DOHH2 (cell line): ENCODE measurements at regions not wholly inside any gene's neighbourhood (a gene's known extent, or its start where the extent isn't known, plus 50 kb on each side); places are given as distances from the start of the nearest gene placed in this dataset.

Experiments
- H3F3A ChIP-seq: fragments of 200-600 bp; sonication (generic), shearing (Covaris generic); 2 replicates; pipeline ENCODE4 v1.6.0; 2016; ENCODE audit warnings: antibody characterized with exemption, mild to moderate bottlenecking; ENCODE audit not compliant: control insufficient read depth, insufficient read depth
- H3K27ac ChIP-seq: fragments of 200-600 bp; sonication (generic); 2 replicates; pipeline ENCODE4 v1.5.1; 2014; ENCODE audit warnings: low read depth, mild to moderate bottlenecking, low read length, moderate library complexity
- H3K27me3 ChIP-seq: fragments of 200-600 bp; sonication (generic); 2 replicates; pipeline ENCODE4 v1.6.1; 2014; ENCODE audit warnings: mild to moderate bottlenecking, low read length, mixed read lengths; ENCODE audit not compliant: control insufficient read depth
- H3K36me3 ChIP-seq: fragments of 200-600 bp; sonication (generic); 2 replicates; pipeline ENCODE4 v1.6.1; 2014; ENCODE audit warnings: mild to moderate bottlenecking, low read length, moderate library complexity, mixed read lengths; ENCODE audit not compliant: control insufficient read depth
- H3K4me1 ChIP-seq: fragments of 200-600 bp; sonication (generic); 2 replicates; pipeline ENCODE4 v1.6.1; 2014; ENCODE audit warnings: mild to moderate bottlenecking, low read length, mixed read lengths; ENCODE audit not compliant: control insufficient read depth
- H3K4me2 ChIP-seq: fragments of 200-600 bp; sonication (generic); 2 replicates; pipeline ENCODE4 v1.6.0; 2014; ENCODE audit warnings: mild to moderate bottlenecking, low read length, moderate library complexity
- H3K4me3 ChIP-seq: fragments of 200-600 bp; sonication (generic); 2 replicates; pipeline ENCODE4 v1.5.1; 2014; ENCODE audit warnings: mild to moderate bottlenecking, low read length, mixed read lengths
- H3K79me2 ChIP-seq: fragments of 200-600 bp; sonication (generic); 2 replicates; pipeline ENCODE4 v1.6.1; 2014; ENCODE audit warnings: mild to moderate bottlenecking, low read length, mixed read lengths; ENCODE audit not compliant: control insufficient read depth
- H3K9me2 ChIP-seq: fragments of 200-600 bp; sonication (generic); replicated peaks from 2 replicates; pipeline ENCODE4 v1.6.1; 2014; ENCODE audit warnings: mild to moderate bottlenecking, low read length, mixed read lengths; ENCODE audit not compliant: control insufficient read depth
- H3K9me3 ChIP-seq: fragments of 200-600 bp; sonication (generic); 2 replicates; pipeline ENCODE4 v1.6.1; 2014; ENCODE audit warnings: antibody characterized with exemption, low read length, mixed read lengths; ENCODE audit not compliant: control insufficient read depth, insufficient read depth
- H4K20me1 ChIP-seq: fragments of 200-600 bp; sonication (generic); 2 replicates; pipeline ENCODE4 v1.6.0; 2014; ENCODE audit warnings: low read depth, mild to moderate bottlenecking, antibody characterized with exemption, low read length, moderate library complexity; ENCODE audit not compliant: control insufficient read depth, insufficient read depth
- EZH2phosphoT487 ChIP-seq: fragments of 200-600 bp; sonication (generic); IDR thresholded peaks from 2 replicates; pipeline ENCODE4 v1.6.1; 2017; ENCODE audit warnings: borderline replicate concordance, mild to moderate bottlenecking, antibody characterized with exemption, low read length, moderate library complexity, mixed read lengths
- TF ChIP-seq, protein P1 (sequence below): fragments of 200-600 bp; sonication (generic); IDR thresholded peaks from one replicate; pipeline ENCODE4 v1.5.1; 2014; ENCODE audit warnings: antibody characterized with exemption, mild to moderate bottlenecking, low read depth, low read length; ENCODE audit not compliant: poor library complexity, severe bottlenecking

GRCh38 chr12:30092983-30093617 is 309.4 kb upstream of the TMTC1 start:
- no peak for TF ChIP-seq EZH2phosphoT487
- TF ChIP-seq, protein P1, sequence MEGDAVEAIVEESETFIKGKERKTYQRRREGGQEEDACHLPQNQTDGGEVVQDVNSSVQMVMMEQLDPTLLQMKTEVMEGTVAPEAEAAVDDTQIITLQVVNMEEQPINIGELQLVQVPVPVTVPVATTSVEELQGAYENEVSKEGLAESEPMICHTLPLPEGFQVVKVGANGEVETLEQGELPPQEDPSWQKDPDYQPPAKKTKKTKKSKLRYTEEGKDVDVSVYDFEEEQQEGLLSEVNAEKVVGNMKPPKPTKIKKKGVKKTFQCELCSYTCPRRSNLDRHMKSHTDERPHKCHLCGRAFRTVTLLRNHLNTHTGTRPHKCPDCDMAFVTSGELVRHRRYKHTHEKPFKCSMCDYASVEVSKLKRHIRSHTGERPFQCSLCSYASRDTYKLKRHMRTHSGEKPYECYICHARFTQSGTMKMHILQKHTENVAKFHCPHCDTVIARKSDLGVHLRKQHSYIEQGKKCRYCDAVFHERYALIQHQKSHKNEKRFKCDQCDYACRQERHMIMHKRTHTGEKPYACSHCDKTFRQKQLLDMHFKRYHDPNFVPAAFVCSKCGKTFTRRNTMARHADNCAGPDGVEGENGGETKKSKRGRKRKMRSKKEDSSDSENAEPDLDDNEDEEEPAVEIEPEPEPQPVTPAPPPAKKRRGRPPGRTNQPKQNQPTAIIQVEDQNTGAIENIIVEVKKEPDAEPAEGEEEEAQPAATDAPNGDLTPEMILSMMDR: no peak
- no peaks in the 10 kb centered on the region for H4K20me1 ChIP-seq
- no peak overlapping the region for H3K4me2 ChIP-seq
- H3K36me3 ChIP-seq: no peaks in the 10 kb centered on the region
- no peak overlapping the region for H3K27ac ChIP-seq
- no peaks in the 10 kb centered on the region for H3F3A ChIP-seq
- H3K79me2 ChIP-seq: no peaks in the 10 kb centered on the region
- no peaks in the 10 kb centered on the region for H3K9me2 ChIP-seq
- H3K4me1 ChIP-seq: no peaks in the 10 kb centered on the region
- no peaks in the 10 kb centered on the region for H3K9me3 ChIP-seq
- H3K4me3 ChIP-seq: no peak overlapping the region
- no peaks in the 10 kb centered on the region for H3K27me3 ChIP-seq

- Histone ChIP-seq H3K4me1 (no peaks in the 10 kb centered on the region), H3F3A (no peaks in the 10 kb centered on the region), H3K4me3 (no peak overlapping the region), H3K27me3 (no peaks in the 10 kb centered on the region), H3K4me2 (no peak overlapping the region), H3K27ac (no peak overlapping the region), H4K20me1 (no peaks in the 10 kb centered on the region), H3K79me2 (no peaks in the 10 kb centered on the region), H3K9me2 (no peaks in the 10 kb centered on the region), H3K36me3 (no peaks in the 10 kb centered on the region), H3K9me3 (no peaks in the 10 kb centered on the region)
- no peak for TF ChIP-seq EZH2phosphoT487
These were observed 306.5 kb upstream of the TMTC1 start for GRCh38 chr12:30090258-30090657.

DNA sequence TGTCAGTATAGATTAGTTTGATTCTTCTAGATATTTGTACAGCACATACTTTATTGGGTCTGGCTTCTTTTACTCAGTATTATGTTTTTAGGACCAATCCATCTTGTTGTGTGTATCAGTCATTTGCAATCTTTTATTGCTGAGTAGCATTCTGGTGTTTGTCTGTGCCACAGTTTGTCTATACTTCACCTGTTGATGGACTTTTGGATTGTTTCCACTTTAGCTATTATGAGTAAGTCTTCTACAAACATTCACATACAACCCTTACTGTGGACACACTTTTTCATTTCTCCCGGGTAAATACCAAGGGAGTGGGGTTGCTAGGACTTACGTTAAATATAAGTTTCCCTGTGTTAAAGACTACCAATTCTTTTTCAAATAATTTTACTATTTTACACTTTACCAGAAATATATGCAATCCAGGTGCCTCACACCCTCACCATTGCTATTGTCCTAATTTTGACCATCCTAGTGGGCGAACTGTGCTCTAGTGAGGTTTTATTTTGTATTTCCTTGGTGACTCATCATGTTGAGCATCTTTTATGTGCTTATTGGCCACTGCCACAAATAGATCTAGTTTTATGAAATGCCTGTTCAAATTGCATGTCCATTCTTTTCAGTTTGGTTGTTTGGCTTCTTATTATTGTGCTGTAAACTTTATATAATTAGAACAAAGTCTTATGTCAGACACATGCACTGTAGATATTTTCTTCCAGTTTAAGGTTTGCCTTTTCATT is 304.7 kb upstream of the TMTC1 start:
- Histone ChIP-seq H3K9me2 (no peaks in the 10 kb centered on the region), H3K4me2 (no peak overlapping the region), H4K20me1 (no peaks in the 10 kb centered on the region), H3K79me2 (no peaks in the 10 kb centered on the region), H3K4me1 (no peaks in the 10 kb centered on the region), H3K27me3 (no peaks in the 10 kb centered on the region), H3K36me3 (no peaks in the 10 kb centered on the region), H3K27ac (no peak overlapping the region), H3K4me3 (no peak overlapping the region), H3K9me3 (no peaks in the 10 kb centered on the region), H3F3A (no peaks in the 10 kb centered on the region)
- TF ChIP-seq, protein P1: no peak
- no peak for TF ChIP-seq EZH2phosphoT487

DNA sequence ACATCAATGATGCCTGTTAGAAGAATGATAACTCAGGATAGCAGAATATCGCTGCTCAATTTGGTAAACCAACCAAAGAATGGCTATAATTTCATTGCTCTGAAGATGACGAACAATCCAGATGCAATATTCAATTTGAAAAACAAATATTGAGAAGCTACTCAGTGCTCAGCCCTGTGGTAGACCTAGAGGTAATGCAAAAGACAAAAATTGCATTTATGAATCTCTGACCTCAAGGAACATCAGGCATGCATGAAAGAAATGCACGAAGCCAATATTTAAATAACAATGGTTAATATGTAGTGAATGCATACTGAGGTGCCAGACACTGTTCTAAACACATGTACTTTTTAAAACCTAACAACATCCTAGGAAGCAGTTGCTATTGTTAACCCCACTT is 298.6 kb upstream of the TMTC1 start:
- H3K9me3 ChIP-seq: no peaks in the 10 kb centered on the region
- no peaks in the 10 kb centered on the region for H3K4me1 ChIP-seq
- H3K27me3 ChIP-seq: no peaks in the 10 kb centered on the region
- H4K20me1 ChIP-seq: no peaks in the 10 kb centered on the region
- H3K79me2 ChIP-seq: no peaks in the 10 kb centered on the region
- H3K27ac ChIP-seq: no peak overlapping the region
- H3F3A ChIP-seq: no peaks in the 10 kb centered on the region
- TF ChIP-seq, protein P1: no peak
- TF ChIP-seq EZH2phosphoT487: no peak
- no peaks in the 10 kb centered on the region for H3K36me3 ChIP-seq
- H3K9me2 ChIP-seq: no peaks in the 10 kb centered on the region
- no peak overlapping the region for H3K4me3 ChIP-seq
- no peak overlapping the region for H3K4me2 ChIP-seq
